ENCODE measurements at regions not wholly inside any gene's neighbourhood (a gene's known extent, or its start where the extent isn't known, plus 50 kb on each side); places are given as distances from the start of the nearest gene placed in this dataset.
"Not testable (repeated sequence)": the region's sequence is repeated elsewhere in the genome, so short reads cannot be mapped to it uniquely, and the experiment has no call there.

- TF ChIP-seq CTCF, POLR2A (IDR thresholded peaks at IDR 0.05): not testable (repeated sequence)
Measured at GRCh38 chr7:14971678-14972077, 69.1 kb upstream of the DGKB start.
